B cell (primary cell): ENCODE measurements at regions not wholly inside any gene's neighbourhood (a gene's known extent, or its start where the extent isn't known, plus 50 kb on each side); places are given as distances from the start of the nearest gene placed in this dataset.

Experiments used
- ATAC-seq: fragments of 200-7000 bp; cut with Tn5 transposase; one replicate; pipeline ENCODE4 v1.10.0; 2021; ENCODE audit warnings: low read depth, mild to moderate bottlenecking, moderate number of reproducible peaks, moderate library complexity
- CTCF ChIA-PET: fragments of 350-600 bp; sonication (Branson Sonifier 250); formaldehyde crosslinking; loops from one replicate; lab custom pipeline; 2021; ENCODE audit warnings: antibody characterized with exemption, inconsistent platforms; lab: Charles Lee
- POLR2A ChIA-PET: fragments of 350-600 bp; sonication (Branson Sonifier 250); formaldehyde crosslinking; loops from one replicate; lab custom pipeline; 2021; ENCODE audit warnings: antibody characterized with exemption; lab: Charles Lee
- DNase-seq: peaks from one replicate; pipeline ENCODE4 v3.0.0; 2013
- H2AFZ ChIP-seq: 2 replicates; pipeline ENCODE4 v1.6.1; 2012; ENCODE audit warnings: mild to moderate bottlenecking, low read depth, low read length; ENCODE audit not compliant: insufficient read depth, poor library complexity, severe bottlenecking
- H3K27ac ChIP-seq, 2 donors: 1 replicate in 1 of 2; 2 replicates in 1 of 2; pipeline ENCODE4 v1.5.1; 2012 to 2013; ENCODE audit warnings: low read length in 2 of 2, mild to moderate bottlenecking in 2 of 2, moderate library complexity in 1 of 2
- H3K27me3 ChIP-seq, 4 experiments: fragments of 200-600 bp in 1 of 4; sonication (generic) in 1 of 4; replicated peaks in 1 of 4; 1 replicate in 2 of 4; 2 replicates in 2 of 4; pipeline versions ENCODE4 v1.6.1 to v1.7.0; 2013 to 2016; ENCODE audit warnings: low read length in 3 of 4, mild to moderate bottlenecking in 2 of 4, mixed read lengths in 1 of 4, moderate library complexity in 1 of 4; ENCODE audit not compliant: insufficient read depth in 4 of 4, control insufficient read depth in 3 of 4; ENCODE audit errors: control extremely low read depth in 1 of 4
- H3K36me3 ChIP-seq, 2 experiments: replicated peaks in 1 of 2; 1 replicate in 1 of 2; 2 replicates in 1 of 2; pipeline versions ENCODE4 v1.6.1 to v1.7.1; 2013; ENCODE audit warnings: low read length in 1 of 2; ENCODE audit not compliant: insufficient read depth in 2 of 2, control insufficient read depth in 1 of 2; ENCODE audit errors: control extremely low read depth in 1 of 2, extremely low read depth in 1 of 2
- H3K4me1 ChIP-seq, 2 donors: fragments of 200-600 bp in 1 of 2; sonication (generic) in 1 of 2; 1 replicate in 1 of 2; 2 replicates in 1 of 2; pipeline versions ENCODE4 v1.5.1 to v1.6.1; 2013 to 2017; ENCODE audit warnings: low read length in 2 of 2; ENCODE audit not compliant: control insufficient read depth in 2 of 2, insufficient read depth in 2 of 2
- H3K4me2 ChIP-seq: replicated peaks from 2 replicates; pipeline ENCODE3; 2012; ENCODE audit warnings: mild to moderate bottlenecking, low read depth, low read length; ENCODE audit not compliant: poor library complexity, severe bottlenecking
- H3K4me3 ChIP-seq, 5 experiments: fragments of 200-600 bp in 1 of 5; sonication (generic) in 1 of 5; 1 replicate in 3 of 5; 2 replicates in 2 of 5; pipeline versions ENCODE4 v1.5.1 to v1.7.0; 2011 to 2016; ENCODE audit warnings: low read length in 4 of 5, mild to moderate bottlenecking in 4 of 5, low read depth in 2 of 5, control low read depth in 1 of 5, moderate library complexity in 1 of 5; ENCODE audit not compliant: insufficient read depth in 1 of 5; ENCODE audit errors: control extremely low read depth in 1 of 5, extremely low read depth in 1 of 5
- H3K79me2 ChIP-seq: fragments of 200-600 bp; sonication (generic); one replicate; pipeline ENCODE4 v1.6.0; 2016; ENCODE audit warnings: low read length; ENCODE audit not compliant: control insufficient read depth, insufficient read depth
- H3K9ac ChIP-seq: fragments of 200-600 bp; sonication (generic); 2 replicates; pipeline ENCODE4 v1.6.1; 2017; ENCODE audit warnings: mild to moderate bottlenecking, low read length, moderate library complexity
- H3K9me3 ChIP-seq, 3 donors: one replicate each; pipeline versions ENCODE4 v1.6.1 to v1.7.1; 2013; ENCODE audit warnings: low read length in 2 of 3; ENCODE audit not compliant: control insufficient read depth in 2 of 3, insufficient read depth in 1 of 3; ENCODE audit errors: control extremely low read depth in 1 of 3
- H4K20me1 ChIP-seq: 2 replicates; pipeline ENCODE4 v1.6.0; 2012; ENCODE audit warnings: mild to moderate bottlenecking, low read length; ENCODE audit not compliant: insufficient read depth, control insufficient read depth, poor library complexity, severe bottlenecking
- H3K27ac Mint-ChIP-seq: one replicate; pipeline ENCODE4 v1.8.0; 2021; ENCODE audit warnings: mixed read lengths
- H3K27me3 Mint-ChIP-seq: one replicate; pipeline ENCODE4 v1.8.0; 2021; ENCODE audit warnings: mixed read lengths
- H3K4me1 Mint-ChIP-seq: one replicate; pipeline ENCODE4 v1.8.0; 2021; ENCODE audit warnings: mixed read lengths
- H3K4me3 Mint-ChIP-seq: one replicate; pipeline ENCODE4 v1.8.0; 2021; ENCODE audit warnings: mixed read lengths
- H3K9me3 Mint-ChIP-seq: one replicate; pipeline ENCODE4 v1.8.0; 2022; ENCODE audit warnings: mixed read lengths; ENCODE audit not compliant: insufficient read depth
- CTCF ChIP-seq: fragments of 200-600 bp; IDR thresholded peaks from one replicate; pipeline ENCODE4 v1.8.0; 2022; ENCODE audit warnings: antibody characterized with exemption, mild to moderate bottlenecking
- EZH2 ChIP-seq: IDR thresholded peaks from 2 replicates; pipeline ENCODE4 v1.6.1; 2012; ENCODE audit warnings: borderline replicate concordance, low read depth, mild to moderate bottlenecking, moderate library complexity, low read length; ENCODE audit not compliant: insufficient read depth, poor library complexity, severe bottlenecking
- WGBS: methylation state at CpG from one replicate; pipeline ENCODE4 v1.1.5; 2013; ENCODE audit warnings: missing lambda C conversion rate; ENCODE audit not compliant: insufficient coverage; 5-methylcytosine and 5-hydroxymethylcytosine counted together
- intact Hi-C: fragments of 100-400 bp; cut with micrococcal nuclease; formaldehyde crosslinking; loops from one replicate; pipeline ENCODE4 v1.10.0; 2022

- no peaks in the 10 kb centered on the region for H3K36me3 ChIP-seq
- H3K4me2 ChIP-seq = peak overlapping the region; percentile 1
- H3K4me1 ChIP-seq = peaks cover 0 to 6% of the 10 kb centered on the region in 2 donors
- peaks cover 3% of the 10 kb centered on the region for H3K9me3 Mint-ChIP-seq
- DNase-seq = peak; percentile 21
- ChIA-PET POLR2A (no interaction called here), CTCF (no interaction called here)
- H3K4me1 Mint-ChIP-seq = peaks cover 11% of the 10 kb centered on the region
- no peak for TF ChIP-seq CTCF
- no peak for TF ChIP-seq EZH2
- H3K27ac Mint-ChIP-seq = no peak overlapping the region
- peaks cover 0 to 4% (median 4%) of the 10 kb centered on the region in 3 donors for H3K9me3 ChIP-seq
- H3K27me3 Mint-ChIP-seq = peaks cover 51% of the 10 kb centered on the region
- no peak overlapping the region for H3K4me3 ChIP-seq
- ATAC-seq = no peak
- H2AFZ ChIP-seq = no peak overlapping the region
- H3K27me3 ChIP-seq = peaks cover 0 to 21% (median 9%) of the 10 kb centered on the region in 4 experiments
- H3K9ac ChIP-seq = no peak overlapping the region
- H4K20me1 ChIP-seq = no peaks in the 10 kb centered on the region
- no peaks in the 10 kb centered on the region for H3K79me2 ChIP-seq
- intact Hi-C loops = no loop called here
- no peak overlapping the region for H3K27ac ChIP-seq
- no peak overlapping the region for H3K4me3 Mint-ChIP-seq
- WGBS = 10% methylated on average over 33 of the region's 42 CpGs
Observed at GRCh38 chr9:89234205-89235067, 55.8 kb upstream of the SHC3 start.

GRCh38 chr9:89236955-89237573, 58.4 kb upstream of the SHC3 start:
- ChIA-PET CTCF (no interaction called here), POLR2A (no interaction called here)
- H3K27ac Mint-ChIP-seq = no peak overlapping the region
- ATAC-seq = no peak
- intact Hi-C loops = no loop called here
- Histone ChIP-seq H2AFZ (no peak overlapping the region), H3K9me3 (no peaks in the 10 kb centered on the region), H3K4me3 (no peak overlapping the region), H3K27ac (no peak overlapping the region), H3K36me3 (no peaks in the 10 kb centered on the region), H3K4me1 (peaks cover 0 to 6% of the 10 kb centered on the region in 2 donors), H3K9ac (no peak overlapping the region), H3K27me3 (peaks cover 0 to 21% (median 9%) of the 10 kb centered on the region in 4 experiments), H3K4me2 (no peak overlapping the region), H4K20me1 (no peaks in the 10 kb centered on the region), H3K79me2 (no peaks in the 10 kb centered on the region)
- no peak overlapping the region for H3K4me3 Mint-ChIP-seq
- peaks cover 3% of the 10 kb centered on the region for H3K9me3 Mint-ChIP-seq
- DNase-seq = no peak
- 50% methylated on average over 2 of the region's 6 CpGs for WGBS
- peaks cover 43% of the 10 kb centered on the region for H3K27me3 Mint-ChIP-seq
- no peak for TF ChIP-seq CTCF
- TF ChIP-seq EZH2 = no peak
- peaks cover 11% of the 10 kb centered on the region for H3K4me1 Mint-ChIP-seq
